ENCODE measurements at regions not wholly inside any gene's neighbourhood (a gene's known extent, or its start where the extent isn't known, plus 50 kb on each side); places are given as distances from the start of the nearest gene placed in this dataset.

GRCh38 chr2:101644842-101645383, 52.6 kb upstream of the MAP4K4 start:
- TF ChIP-seq MAFF (IDR thresholded peaks at IDR 0.05; ENCODE audit: low read length) (no peak), CTCF (IDR thresholded peaks at IDR 0.05 in 2 of 3, conservative IDR thresholded peaks at IDR 0.05 in 1 of 3; ENCODE audit: insufficient read depth in 2 of 3, low read depth in 1 of 3, low read length in 3 of 3) (no peak), MAX (CRISPR knock-in tag; IDR thresholded peaks at IDR 0.05) (no peak), ZNF695 (CRISPR knock-in tag; IDR thresholded peaks at IDR 0.05) (no peak), GATAD2A (IDR thresholded peaks at IDR 0.05) (no peak), PCBP1 (IDR thresholded peaks at IDR 0.05; ENCODE audit: low read depth, low read length, poor library complexity, severe bottlenecking) (no peak), ELF1 (tag; IDR thresholded peaks at IDR 0.05) (no peak), POLR2AphosphoS5 (IDR thresholded peaks at IDR 0.05; ENCODE audit: control insufficient read depth, insufficient read depth, low read depth, low read length) (no peak), SPI1 (IDR thresholded peaks at IDR 0.05; ENCODE audit: borderline replicate concordance, low read depth, low read length) (no peak), U2AF2 (optimal IDR thresholded peaks at IDR 0.05; ENCODE audit: low read depth, low read length) (no peak), SNRNP70 (optimal IDR thresholded peaks at IDR 0.05; ENCODE audit: low read depth, low read length) (no peak)
- TF ChIP-seq, protein P1, sequence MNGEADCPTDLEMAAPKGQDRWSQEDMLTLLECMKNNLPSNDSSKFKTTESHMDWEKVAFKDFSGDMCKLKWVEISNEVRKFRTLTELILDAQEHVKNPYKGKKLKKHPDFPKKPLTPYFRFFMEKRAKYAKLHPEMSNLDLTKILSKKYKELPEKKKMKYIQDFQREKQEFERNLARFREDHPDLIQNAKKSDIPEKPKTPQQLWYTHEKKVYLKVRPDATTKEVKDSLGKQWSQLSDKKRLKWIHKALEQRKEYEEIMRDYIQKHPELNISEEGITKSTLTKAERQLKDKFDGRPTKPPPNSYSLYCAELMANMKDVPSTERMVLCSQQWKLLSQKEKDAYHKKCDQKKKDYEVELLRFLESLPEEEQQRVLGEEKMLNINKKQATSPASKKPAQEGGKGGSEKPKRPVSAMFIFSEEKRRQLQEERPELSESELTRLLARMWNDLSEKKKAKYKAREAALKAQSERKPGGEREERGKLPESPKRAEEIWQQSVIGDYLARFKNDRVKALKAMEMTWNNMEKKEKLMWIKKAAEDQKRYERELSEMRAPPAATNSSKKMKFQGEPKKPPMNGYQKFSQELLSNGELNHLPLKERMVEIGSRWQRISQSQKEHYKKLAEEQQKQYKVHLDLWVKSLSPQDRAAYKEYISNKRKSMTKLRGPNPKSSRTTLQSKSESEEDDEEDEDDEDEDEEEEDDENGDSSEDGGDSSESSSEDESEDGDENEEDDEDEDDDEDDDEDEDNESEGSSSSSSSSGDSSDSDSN (IDR thresholded peaks at IDR 0.05; ENCODE audit: borderline replicate concordance in 1 of 2, low read depth in 2 of 2, low read length in 2 of 2): no peak
- TF ChIP-seq, protein P2, sequence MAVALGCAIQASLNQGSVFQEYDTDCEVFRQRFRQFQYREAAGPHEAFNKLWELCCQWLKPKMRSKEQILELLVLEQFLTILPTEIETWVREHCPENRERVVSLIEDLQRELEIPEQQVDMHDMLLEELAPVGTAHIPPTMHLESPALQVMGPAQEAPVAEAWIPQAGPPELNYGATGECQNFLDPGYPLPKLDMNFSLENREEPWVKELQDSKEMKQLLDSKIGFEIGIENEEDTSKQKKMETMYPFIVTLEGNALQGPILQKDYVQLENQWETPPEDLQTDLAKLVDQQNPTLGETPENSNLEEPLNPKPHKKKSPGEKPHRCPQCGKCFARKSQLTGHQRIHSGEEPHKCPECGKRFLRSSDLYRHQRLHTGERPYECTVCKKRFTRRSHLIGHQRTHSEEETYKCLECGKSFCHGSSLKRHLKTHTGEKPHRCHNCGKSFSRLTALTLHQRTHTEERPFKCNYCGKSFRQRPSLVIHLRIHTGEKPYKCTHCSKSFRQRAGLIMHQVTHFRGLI (CRISPR knock-in tag; IDR thresholded peaks at IDR 0.05): no peak
